ENCODE measurements at regions not wholly inside any gene's neighbourhood (a gene's known extent, or its start where the extent isn't known, plus 50 kb on each side); places are given as distances from the start of the nearest gene placed in this dataset.

DNA sequence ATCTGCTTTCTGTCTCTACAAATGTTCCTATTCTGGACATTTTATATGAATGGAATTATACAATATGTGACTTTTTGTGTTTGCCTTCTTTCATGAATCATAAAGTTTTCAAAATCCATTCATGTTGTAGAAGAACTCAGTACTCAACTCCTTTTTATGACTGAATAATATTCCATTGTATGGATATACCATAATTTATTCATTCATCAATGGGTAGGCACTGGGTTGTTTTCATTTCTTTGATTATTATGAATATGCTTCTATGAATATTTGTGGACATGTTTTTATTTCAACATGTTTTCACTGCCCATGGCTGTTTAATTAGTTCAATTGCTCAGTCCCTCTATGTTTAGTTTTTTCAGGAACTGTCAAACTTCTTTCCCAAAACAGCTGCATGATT lies 76.5 kb upstream of the GTSF1L start:
- DNase-seq (ENCODE audit: low read depth), result no peak

DNA sequence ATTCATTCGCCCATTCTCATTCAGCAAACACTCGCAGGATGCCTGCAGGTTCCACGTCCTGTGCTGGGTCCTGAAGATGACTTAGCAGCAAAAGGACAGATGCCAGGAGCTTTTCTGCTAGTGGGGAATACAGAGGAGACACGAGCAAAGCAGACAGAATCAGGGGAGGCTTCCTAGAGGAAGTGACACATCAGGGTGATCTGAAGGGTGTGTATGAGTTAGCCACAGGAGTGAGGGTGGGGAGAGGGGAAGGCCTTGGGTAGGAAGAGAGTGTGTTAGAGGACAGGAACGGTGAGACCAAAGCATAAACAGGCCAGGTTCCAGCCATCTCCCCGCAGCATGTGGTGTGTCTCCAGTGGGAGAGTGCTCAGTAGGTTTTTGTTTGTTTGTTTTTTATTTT lies 73.4 kb upstream of the GTSF1L start:
- DNase-seq (ENCODE audit: low read depth), result no peak

DNA sequence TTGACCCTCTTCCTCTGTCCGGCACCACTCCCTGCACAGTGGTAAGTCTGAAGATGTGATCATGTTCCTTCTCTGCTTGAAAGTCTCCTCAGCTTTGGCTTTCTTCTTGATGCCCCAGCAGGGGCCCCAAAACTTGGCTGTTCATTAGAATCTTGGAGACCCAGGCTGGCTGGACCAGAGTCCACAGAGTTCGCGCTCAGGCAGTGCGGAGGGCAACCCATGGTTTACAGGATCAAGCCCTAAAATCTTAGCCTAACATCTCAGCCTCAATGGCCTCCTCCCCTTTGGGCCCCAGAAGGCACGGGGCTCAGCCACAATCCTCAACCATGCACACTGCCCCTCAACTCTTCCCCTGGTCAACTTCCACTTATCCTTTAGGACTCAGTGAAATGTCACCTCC lies 72.9 kb upstream of the GTSF1L start:
- no peak for DNase-seq (ENCODE audit: low read depth)

DNA sequence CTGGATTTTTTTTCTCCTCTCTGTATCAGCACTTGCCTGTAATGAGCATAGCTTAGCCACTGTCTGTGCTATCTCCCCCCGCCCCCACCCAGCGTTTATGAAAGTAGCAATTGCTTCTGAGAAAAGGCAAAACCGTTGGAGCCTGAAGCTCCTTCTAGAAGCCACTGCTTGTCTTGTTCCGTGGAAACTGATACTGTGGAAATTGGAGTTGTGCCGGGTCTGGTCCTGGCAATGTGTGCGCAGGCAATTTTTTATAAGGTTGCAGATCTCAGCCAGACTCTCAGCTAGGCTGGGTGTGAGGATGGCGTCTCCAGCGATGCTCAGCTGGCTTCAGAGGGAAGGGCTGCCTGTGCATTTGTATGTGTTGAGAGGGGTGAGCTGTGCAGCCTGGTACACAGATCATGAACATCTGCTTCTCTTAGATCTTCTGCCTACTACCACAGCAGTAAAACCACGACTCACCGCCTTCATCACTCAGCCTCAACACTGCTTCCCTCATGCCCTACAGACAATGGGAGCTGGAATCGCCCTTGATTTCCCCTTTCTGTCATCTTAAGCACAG lies 72.4 kb upstream of the GTSF1L start:
- peak; percentile 4 for DNase-seq (ENCODE audit: low read depth)

DNA sequence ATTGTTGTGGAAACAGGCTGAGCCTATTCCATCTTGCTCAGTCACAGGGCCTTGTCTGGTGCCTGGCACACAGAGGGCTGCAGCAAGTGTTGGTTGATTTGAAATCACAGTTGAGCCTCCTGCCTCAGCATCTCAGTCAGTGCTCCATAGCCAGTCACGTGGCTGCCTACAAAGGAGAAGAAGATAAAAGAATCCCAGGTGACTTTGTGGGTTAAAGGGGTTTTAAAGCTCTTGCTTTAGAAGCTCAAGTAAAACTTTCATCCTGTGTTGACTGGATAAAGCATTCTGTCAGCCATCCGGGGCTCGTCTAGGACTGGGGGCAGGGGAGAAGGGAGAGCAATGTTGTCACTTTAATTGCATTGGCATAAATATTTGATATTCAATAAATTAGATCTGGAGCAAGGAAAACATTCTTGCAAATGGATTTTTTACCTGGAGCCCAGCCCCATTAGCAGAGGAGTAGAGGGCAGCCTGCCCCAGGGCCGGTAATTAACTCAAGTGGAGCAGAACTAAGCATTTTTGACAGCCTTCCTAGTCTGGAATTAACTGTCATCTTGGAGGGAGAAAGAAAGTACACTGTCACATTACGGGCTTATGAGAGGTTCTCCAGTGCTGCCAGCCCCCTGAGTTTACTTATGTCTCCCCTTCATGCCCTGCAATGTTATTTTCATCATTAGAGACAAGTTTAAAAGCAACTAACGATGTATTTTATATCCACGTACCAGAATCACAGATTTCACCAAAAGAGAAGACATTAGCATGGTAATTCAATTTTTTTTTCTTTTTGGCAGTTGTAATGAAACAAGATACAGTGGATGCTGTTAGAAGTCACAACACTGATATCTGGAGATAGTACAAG lies 71.7 kb upstream of the GTSF1L start:
- no peak for DNase-seq (ENCODE audit: low read depth)

DNA sequence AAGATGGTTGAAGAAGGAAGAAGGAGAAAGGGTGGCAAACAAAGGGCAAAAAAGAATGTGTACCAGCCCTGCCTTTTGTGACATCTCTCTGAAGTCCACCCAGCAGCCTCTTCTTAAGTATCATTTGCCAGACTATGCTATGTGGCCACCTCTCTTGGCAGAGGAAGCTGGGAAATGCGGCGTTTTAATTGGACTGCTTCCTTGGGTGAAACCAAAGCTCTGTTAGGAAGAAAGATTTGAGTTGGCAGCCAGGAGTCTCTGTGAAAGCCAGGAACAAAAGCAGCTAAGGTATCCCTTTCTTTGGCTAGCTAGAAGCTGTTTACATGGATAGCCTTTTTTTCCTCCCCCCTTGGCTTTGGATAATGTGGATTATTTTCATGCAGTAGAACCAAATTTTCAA lies 67.5 kb upstream of the GTSF1L start:
- DNase-seq (ENCODE audit: low read depth), result no peak

DNA sequence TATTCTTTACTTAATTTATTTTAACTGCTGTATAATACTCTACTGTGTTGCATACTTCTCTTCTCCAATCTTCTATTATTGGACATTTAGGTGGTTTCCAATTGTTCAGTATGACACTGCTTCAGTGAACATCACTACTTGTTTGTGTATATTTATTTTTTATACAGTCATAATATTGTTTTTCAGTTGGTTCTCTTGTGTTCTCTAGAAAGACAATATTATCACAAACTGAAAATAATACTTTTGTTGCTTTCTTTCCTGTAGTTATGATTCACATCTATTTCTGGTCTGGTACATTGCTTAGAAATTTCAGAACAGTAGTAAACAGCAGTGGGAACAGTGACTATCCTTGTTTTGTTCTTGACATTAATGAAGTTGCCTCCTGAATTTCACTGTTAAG lies 62.8 kb upstream of the GTSF1L start:
- DNase-seq (ENCODE audit: low read depth), result peak; percentile 38

DNA sequence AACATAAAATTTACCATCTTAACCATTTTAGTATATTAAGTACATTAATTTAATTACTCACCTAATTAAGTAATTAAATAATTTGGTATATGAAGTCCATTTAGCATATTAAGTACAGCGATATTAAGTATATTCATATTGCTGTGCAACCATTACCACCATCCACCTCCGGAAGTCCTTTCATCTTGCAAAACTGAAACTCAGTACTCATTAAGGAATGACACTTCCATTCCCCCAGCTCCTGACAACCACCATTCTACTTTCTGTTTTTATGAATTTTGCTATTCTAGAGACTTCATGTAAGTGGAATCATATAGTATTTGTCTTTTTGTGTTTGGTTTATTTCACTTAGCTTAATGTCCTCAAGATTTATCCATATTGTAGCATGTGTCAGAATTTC lies 61.1 kb upstream of the GTSF1L start:
- no peak for DNase-seq (ENCODE audit: low read depth)

DNA sequence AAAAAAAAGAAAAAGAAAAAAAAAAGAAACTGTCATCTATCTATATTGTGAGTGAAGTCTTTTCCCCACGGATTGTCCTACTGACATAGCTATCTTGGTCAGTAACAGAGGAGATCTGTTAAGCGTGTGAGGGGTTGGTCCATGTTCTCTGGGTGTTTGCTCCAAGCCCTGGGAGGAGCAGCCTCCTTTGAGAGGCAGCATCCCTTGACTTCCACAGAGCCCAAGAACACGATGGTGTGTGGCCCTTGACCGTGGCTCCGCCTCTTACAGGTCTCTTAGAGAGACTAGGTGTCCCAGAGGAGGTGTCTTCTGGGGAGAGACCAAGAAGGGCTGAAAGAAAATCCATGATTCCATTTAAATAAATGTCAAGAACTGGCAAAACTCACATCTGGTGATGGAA lies 60.1 kb upstream of the GTSF1L start:
- DNase-seq (ENCODE audit: low read depth), result no peak

DNA sequence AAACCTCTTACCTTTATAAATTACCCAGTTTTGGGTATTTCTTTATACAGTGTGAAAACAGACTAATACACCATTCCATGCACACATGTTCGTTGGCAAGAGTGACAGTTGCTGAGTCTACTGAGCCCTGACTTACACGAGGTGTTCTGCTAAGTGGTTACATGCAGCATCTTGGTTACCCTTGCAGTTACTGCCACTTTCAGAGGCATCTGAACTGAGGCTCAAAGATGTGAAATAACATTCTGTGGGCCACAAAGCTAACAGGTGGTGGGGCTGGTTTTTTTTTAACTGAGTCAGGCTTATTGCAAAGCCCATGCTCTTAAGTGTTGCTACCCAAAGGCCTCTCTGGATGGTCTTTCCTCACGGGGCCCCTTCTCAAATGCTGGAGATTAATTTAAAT lies 54.4 kb upstream of the GTSF1L start:
- peak; percentile 50 for DNase-seq (ENCODE audit: low read depth)

DNA sequence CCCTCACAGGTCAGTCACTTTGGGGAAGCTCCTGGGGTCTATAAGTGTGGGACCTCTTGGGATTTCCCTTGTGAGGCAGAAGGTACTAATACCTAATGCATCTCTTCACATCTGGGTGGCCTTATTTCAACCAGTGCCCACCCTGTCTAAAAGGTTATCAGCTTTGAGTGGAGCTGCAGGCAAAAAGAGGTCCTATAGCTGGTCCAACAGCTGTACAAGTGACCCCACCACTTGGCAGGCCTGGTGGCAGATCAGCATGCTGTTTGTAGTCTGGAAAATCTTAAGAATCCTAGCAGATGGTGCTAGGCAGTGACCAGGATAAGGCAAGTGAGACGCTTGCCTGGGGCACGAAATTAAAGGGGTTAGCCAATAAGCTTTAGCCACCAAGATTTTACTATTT lies 51.6 kb upstream of the GTSF1L start:
- no peak for DNase-seq (ENCODE audit: low read depth)

DNA sequence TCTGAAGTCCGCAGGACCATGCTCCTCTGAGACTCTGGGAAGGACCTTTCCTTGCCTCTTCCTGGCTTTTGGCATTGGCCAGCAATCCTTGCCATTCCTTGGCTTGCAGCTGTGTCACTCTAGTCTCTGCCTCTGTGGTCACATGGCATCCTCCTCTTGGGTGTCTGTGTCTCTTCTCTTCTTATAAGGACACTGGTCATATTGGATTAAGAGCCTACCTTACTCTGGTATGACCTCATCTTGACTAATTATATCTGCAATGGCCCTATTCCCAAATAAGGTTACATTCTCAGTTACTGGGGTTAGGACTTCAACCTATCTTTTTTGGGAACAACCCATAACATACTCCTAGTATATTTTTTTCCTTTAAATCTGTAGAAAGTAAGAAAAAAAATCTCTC lies 49.9 kb upstream of the GTSF1L start:
- DNase-seq (ENCODE audit: low read depth), result peak; percentile 33
